ENCODE measurements at regions not wholly inside any gene's neighbourhood (a gene's known extent, or its start where the extent isn't known, plus 50 kb on each side); places are given as distances from the start of the nearest gene placed in this dataset.
"Not testable (repeated sequence)": the region's sequence is repeated elsewhere in the genome, so short reads cannot be mapped to it uniquely, and the experiment has no call there.

GRCh38 chr13:79989217-79989661 lies 351.7 kb downstream of the SPRY2 start:
- DNase-seq, result no peak
- 75% methylated on average over 2 of the region's 3 CpGs for WGBS (ENCODE audit: insufficient coverage, low coverage, low lambda C conversion rate, missing lambda C conversion rate)
- Histone ChIP-seq H3K27ac (no peak overlapping the region), H3K27me3 (no peaks in the 10 kb centered on the region), H3K4me1 (no peaks in the 10 kb centered on the region), H3K36me3 (no peaks in the 10 kb centered on the region), H3K9me3 (no peaks in the 10 kb centered on the region), H3K4me3 (no peak overlapping the region)
- intact Hi-C loops (cut with DNase I), result no loop called here
- no peak for ATAC-seq
- no peak for TF ChIP-seq POLR2A (IDR thresholded peaks at IDR 0.05)
- no peak for TF ChIP-seq CTCF (IDR thresholded peaks at IDR 0.05)

- intact Hi-C loops (cut with DNase I), result no loop called here
- no peak for TF ChIP-seq CTCF (IDR thresholded peaks at IDR 0.05)
- TF ChIP-seq POLR2A (IDR thresholded peaks at IDR 0.05), result no peak
- no peak overlapping the region for H3K4me3 ChIP-seq
- DNase-seq (no peak), ATAC-seq (no peak)
- no peaks in the 10 kb centered on the region for H3K27me3 ChIP-seq
- H3K27ac ChIP-seq, result no peak overlapping the region
- no peaks in the 10 kb centered on the region for H3K36me3 ChIP-seq
- WGBS (ENCODE audit: insufficient coverage, low coverage, low lambda C conversion rate, missing lambda C conversion rate), result 44% methylated on average over 3 of the region's 3 CpGs
- H3K9me3 ChIP-seq, result no peaks in the 10 kb centered on the region
- H3K4me1 ChIP-seq, result no peaks in the 10 kb centered on the region
Observed at GRCh38 chr13:79988573-79988972, 352.4 kb downstream of the SPRY2 start.

GRCh38 chr13:79987761-79988160 lies 353.2 kb downstream of the SPRY2 start:
- ATAC-seq, result no peak
- TF ChIP-seq CTCF (IDR thresholded peaks at IDR 0.05) (no peak), POLR2A (IDR thresholded peaks at IDR 0.05) (no peak)
- no peak overlapping the region for H3K27ac ChIP-seq

GRCh38 chr13:79987323-79987722 lies 353.6 kb downstream of the SPRY2 start:
- ATAC-seq (no peak), DNase-seq (no peak)
- H3K4me3 ChIP-seq, result no peak overlapping the region
- H3K9me3 ChIP-seq, result no peaks in the 10 kb centered on the region
- TF ChIP-seq POLR2A (IDR thresholded peaks at IDR 0.05) (no peak), CTCF (IDR thresholded peaks at IDR 0.05) (no peak)
- no peaks in the 10 kb centered on the region for H3K4me1 ChIP-seq
- intact Hi-C loops (cut with DNase I), result no loop called here
- no peak overlapping the region for H3K27ac ChIP-seq
- no peaks in the 10 kb centered on the region for H3K27me3 ChIP-seq
- H3K36me3 ChIP-seq, result no peaks in the 10 kb centered on the region

More at GRCh38 chr13:79987761-79988160, 353.2 kb downstream of the SPRY2 start:
- Histone ChIP-seq H3K9me3 (no peaks in the 10 kb centered on the region), H3K27me3 (no peaks in the 10 kb centered on the region), H3K36me3 (no peaks in the 10 kb centered on the region), H3K4me1 (no peaks in the 10 kb centered on the region), H3K4me3 (no peak overlapping the region)
- no peak for DNase-seq
- intact Hi-C loops (cut with DNase I), result no loop called here

- H3K27ac ChIP-seq, result no peak overlapping the region
- H3K36me3 ChIP-seq, result no peaks in the 10 kb centered on the region
- H3K9me3 ChIP-seq, result no peaks in the 10 kb centered on the region
- H3K4me1 ChIP-seq, result no peaks in the 10 kb centered on the region
- ATAC-seq (no peak), DNase-seq (no peak)
- no peak overlapping the region for H3K4me3 ChIP-seq
- WGBS (ENCODE audit: insufficient coverage, low coverage, low lambda C conversion rate, missing lambda C conversion rate), result 100% methylated on average over 1 of the region's 1 CpG
- H3K27me3 ChIP-seq, result no peaks in the 10 kb centered on the region
- intact Hi-C loops (cut with DNase I), result no loop called here
- no peak for TF ChIP-seq CTCF (IDR thresholded peaks at IDR 0.05)
- no peak for TF ChIP-seq POLR2A (IDR thresholded peaks at IDR 0.05)
Observed at GRCh38 chr13:79986890-79987289, 354.0 kb downstream of the SPRY2 start.

GRCh38 chr13:79974935-79975650 lies 365.8 kb downstream of the SPRY2 start:
- WGBS (ENCODE audit: insufficient coverage, low coverage, low lambda C conversion rate, missing lambda C conversion rate), result 60% methylated on average over 1 of the region's 7 CpGs

More at GRCh38 chr13:79974935-79975650, 365.8 kb downstream of the SPRY2 start:
- H3K9me3 ChIP-seq; H3K27me3 ChIP-seq; H3K4me1 ChIP-seq; H3K27ac ChIP-seq; H3K4me3 ChIP-seq; ATAC-seq; H3K36me3 ChIP-seq; DNase-seq; intact Hi-C loops (cut with DNase I): not testable (repeated sequence)
